Lung microvascular endothelial cell (primary cell): ENCODE measurements at regions not wholly inside any gene's neighbourhood (a gene's known extent, or its start where the extent isn't known, plus 50 kb on each side); places are given as distances from the start of the nearest gene placed in this dataset.
"Not testable (repeated sequence)": the region's sequence is repeated elsewhere in the genome, so short reads cannot be mapped to it uniquely, and the experiment has no call there.

Experiments used
- DNase-seq, 2 donors: peaks; one replicate each; pipeline versions ENCODE4 v3.0.0 to v3.0.0-alpha.2; 2010; ENCODE audit warnings: low read depth in 2 of 2

DNA sequence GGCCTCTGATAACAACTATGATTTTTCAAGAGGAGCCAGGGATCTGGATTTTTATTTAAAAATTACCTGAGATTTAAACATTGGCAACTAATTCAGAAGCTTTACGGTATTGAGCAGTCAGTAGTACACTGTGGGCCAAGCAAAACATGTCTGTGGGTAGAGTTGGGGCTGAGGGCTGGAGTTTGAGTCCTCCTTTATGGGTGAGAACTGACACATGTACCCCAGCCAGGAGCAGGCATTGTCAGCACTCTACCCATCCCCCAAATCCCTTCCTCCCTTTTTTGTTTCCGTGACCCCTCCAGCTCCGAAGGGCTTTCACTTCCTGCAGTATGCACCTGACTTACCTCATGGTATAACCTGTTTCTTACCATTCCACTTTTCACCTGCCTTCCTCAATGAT is 131.4 kb downstream of the SNX5 start:
- DNase-seq, result no peak

DNA sequence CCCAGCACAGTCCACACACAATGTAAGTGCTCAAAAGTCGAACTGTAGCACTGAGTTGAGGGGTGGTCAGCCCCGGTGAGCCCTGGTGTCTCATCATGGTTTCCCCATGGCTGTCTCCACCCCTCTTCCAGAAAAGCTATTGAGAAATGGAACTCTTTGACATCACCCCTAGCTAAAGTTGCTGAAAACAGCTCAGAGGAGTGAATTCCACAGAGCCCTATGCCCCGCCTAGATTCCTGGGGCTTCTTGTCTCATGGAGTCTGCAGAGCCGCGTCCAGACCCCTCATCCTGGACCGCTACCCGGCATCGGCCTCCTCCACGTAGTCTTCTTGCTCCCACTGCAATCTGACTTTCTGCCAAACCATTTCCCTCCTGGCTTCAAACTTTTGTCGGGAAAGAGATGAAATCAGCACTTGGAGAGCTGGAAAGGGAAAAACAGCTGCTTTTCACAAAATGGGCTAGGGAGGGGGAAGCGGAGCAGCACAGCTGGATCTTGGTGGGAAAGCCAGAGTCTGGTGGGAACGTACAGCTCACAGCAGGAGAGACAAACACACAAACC is 132.2 kb downstream of the SNX5 start:
- no peak for DNase-seq

DNA sequence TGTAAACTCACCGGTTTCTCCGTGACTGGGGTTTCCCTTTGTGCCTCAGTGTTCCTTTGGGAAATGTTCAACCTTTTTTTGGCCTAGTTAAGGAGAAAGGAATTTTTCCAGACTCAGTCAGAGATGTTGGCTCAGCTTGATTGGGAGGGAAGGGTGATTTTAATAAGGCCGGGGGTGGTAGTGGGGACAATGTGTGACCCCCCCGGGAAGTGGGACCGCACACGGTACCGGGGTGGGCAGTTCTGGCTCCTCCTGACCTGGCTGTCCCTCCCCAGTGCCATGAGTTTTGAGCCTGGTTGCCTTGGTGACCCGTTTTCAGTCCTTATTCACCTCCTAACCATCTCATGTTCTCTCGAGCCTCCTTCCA is 132.7 kb downstream of the SNX5 start:
- no peak for DNase-seq

DNA sequence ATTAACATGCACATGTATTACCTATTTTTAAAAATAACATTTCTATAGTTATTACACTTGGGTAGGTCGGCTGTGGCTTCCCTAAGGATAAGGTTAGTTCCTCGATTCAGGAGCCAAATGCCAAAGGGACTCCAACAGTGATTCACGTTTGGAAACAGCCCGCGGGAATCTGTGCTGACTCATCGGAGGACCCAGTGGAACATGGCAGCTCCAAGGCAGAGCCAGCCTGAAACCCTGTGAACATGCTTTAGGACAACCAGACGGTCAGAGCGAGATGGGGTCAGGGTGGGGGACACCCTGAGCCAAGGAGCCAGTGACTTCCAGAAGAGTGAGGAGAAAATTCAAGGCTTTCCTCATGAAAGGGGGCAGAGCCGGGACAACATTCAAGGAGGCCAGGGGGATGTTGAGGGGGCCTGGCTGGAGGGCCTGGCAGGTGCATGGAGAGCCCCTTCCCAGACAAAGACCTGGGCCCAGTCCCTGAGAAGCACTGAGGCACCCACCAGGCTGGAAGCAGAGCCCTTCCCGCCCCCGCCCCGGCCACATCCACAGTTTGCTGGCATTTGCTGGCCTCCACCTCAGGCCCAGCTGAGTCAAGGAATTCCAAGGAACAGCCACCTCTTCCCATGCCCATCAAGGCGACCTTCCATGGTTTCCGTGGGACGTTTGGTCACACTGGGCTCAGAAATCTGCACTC is 133.2 kb downstream of the SNX5 start:
- peak; percentile 56 to 60 for DNase-seq

DNA sequence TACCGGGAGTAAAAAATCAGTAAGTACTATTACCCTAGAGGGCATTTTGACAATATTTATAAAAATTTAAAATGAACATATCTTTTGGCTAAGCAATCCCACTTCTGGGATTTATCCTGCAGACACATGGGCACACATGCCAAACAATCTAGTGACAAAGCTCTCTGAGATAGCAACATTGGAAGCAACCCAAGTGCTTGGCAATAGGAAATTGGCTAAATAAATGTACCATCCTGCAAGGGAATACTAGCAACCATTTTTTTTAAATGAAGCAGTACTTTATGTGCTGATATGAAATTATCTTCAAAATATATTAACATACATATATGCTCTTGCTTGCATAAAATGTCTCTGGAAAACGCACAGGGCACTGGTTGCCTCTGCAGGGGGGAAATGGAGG is 133.8 kb downstream of the SNX5 start:
- DNase-seq, result no peak

DNA sequence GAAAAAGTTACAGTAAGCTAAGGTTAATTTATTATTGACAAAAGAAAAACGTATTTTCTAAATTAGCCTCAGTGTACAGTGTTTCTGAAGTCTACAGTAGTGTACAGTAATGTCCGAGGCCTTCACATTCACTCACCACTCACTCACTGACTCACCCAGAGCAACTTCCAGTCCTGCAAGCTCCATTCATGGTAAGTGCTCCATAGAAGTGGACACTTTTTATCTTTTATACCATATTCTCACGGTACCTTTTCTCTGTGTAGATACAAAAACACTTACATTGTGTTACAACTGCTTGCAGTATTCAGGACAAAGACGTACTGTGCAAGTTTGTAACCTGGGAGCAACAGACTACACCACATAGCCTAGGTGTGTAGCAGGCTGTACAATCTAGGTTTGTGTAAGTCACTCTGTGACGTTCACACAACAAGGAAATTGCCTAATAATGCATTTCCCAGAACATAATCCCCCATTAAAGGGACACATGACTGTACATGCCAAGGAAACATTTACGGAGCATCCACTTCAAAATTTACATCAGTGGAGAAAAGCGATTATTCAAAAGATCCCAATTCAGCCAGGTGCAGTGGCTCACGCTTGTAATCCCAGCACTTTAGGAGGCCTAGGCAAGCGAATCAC is 133.4 kb downstream of the BANF2 start:
- DNase-seq, result no peak

DNA sequence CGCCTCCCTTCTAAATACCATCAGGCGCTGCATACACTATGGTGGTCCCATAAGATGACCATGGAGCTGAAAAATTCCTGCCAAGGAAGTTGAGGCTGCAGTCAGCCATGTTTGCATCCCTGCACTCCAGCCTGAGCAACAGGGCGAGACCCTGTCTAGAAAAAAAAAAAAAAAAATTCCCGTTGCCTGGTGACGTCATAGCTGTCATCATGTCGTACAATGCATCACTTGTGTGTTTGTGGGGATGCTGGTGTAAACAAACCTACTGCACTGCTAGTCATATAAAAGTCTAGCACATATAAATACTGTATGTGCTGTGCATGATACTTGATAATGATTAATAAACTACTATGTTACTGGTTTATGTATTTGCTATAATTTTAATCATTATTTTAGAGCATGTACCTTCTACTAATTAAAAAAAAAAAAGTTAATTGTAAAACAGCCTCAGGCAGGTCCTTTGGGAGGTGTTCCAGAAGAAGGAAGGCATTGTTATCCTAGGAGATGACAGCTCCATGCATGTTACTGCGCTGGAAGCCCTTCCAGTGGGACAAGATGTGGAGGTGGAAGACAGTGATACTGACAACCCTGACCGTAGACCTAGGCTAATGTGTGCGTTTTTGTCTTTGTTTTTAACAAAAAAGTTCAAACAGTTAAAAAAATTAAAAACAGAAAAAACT is 132.6 kb downstream of the BANF2 start:
- DNase-seq, result no peak

DNA sequence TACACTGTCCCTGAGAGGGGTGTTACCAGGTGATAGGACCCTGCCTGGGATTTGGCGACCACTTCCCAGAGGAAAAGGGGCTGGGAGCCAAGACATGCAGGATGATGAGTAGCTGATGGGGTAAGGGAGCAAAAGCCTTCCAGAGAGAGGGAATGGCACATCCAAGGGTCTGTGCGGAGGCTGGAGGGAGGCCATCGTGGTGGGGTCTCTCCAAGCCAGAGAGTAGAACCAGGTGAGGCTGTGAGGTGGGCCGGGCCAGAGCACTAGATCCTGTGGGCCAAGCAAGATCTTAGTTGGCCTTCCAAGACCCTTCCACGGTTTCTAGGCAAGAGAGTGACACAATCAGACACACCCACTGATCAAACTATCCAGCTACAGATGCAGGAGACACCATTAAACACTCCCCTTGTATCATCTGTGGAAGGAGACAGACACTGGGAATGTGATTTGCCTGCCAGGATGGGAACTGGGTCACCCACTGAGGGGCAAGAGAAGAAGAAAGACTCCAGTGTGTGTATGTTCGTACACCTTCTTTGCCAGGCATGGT is 128.9 kb downstream of the BANF2 start:
- DNase-seq, result no peak

DNA sequence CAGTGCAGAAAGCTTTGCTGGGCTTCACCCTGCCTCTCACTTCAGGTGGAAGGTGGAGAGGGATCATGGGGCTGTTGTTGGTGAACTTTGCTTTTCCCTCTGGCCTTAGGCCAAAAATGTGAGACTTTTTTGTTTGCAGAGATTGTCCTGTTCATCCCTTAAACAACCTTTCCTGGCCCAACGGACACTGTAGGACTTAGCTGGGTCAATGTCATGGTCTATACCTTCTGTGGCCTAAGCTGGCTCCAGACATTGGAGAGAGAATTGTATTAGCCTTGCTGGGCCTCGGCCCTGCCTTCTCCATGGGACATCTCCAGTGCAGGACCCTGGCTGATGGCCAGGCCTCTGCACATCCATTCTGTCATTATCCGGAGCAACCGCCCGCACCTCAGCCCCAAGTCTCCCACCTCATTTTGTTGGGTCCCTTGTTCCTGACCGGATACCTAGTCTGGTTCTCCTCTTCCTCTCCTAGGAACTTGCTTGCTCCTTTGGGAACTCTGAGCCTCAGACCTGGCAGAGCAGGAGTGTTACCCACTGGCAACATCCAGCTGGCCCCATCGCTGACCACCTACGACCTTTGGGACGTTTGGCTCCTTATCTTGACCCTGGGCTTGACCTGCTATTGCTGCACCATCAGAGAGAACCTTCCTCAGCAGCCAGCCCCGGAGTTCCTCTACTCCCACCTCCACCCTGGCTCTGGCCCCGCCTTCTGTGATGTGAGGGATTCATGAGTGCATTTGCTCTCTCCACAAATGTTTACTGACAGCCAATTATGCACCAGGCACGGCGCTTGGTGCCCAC is 128.2 kb downstream of the BANF2 start:
- DNase-seq, result no peak

DNA sequence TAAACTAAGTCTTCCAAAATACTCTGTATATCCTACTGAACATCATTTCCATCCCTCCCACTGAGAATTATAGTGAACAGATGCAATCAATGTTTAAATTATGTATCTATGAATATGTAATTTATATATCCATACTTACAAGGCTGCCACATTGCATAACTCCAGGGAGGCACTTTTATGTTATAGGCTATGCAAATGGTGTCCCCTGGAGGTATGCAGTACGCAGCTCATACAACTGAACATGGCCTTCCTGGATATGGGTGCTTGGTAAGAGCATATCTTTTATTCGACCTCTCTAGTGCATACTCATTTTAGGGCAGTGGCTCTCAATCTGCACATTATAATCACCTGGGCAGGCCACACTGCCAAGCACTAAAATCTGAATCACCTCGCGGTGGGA is 127.3 kb downstream of the BANF2 start:
- DNase-seq, result no peak

DNA sequence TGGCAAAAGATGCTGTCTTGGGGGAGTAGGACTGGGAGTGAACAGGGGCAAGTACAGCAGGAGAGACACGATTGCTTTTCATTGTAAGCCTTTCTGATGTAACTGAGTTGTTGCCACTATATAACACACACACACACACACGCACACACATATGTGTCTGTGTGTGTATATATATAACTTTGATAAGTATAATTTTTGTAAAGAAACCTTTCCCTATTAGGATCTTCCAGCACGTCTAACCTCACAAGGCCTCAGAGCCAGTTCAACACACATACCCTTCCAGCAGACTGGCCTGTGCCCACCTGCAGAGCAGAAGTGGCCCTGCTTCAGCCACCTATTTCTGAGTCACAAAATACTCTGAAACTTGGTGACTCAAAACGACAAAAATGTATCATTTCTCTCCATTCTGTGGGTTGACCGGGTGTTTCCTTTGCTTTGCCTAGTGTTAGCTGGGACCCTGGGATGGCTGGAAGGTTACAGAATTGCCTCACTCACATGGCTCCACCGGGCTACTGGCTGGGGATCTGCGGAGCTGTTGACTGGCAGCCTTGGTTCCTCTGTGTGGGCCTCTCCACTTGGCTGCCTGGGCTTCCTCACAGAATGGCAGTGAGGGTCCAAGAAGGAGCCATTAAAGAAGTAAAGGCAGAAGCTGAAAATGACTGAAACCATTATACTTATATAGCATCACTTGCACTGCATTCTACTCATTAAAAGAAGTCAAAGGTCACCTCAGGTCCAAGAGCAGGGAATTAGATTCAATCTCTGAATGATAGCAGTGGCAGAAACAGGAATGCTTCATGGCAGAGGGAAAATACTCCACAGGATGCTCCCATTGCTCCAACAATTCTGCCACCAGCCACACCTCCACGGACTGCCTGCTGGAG is 126.4 kb downstream of the BANF2 start:
- peak in 1 of 2 donors; percentile 17 for DNase-seq

DNA sequence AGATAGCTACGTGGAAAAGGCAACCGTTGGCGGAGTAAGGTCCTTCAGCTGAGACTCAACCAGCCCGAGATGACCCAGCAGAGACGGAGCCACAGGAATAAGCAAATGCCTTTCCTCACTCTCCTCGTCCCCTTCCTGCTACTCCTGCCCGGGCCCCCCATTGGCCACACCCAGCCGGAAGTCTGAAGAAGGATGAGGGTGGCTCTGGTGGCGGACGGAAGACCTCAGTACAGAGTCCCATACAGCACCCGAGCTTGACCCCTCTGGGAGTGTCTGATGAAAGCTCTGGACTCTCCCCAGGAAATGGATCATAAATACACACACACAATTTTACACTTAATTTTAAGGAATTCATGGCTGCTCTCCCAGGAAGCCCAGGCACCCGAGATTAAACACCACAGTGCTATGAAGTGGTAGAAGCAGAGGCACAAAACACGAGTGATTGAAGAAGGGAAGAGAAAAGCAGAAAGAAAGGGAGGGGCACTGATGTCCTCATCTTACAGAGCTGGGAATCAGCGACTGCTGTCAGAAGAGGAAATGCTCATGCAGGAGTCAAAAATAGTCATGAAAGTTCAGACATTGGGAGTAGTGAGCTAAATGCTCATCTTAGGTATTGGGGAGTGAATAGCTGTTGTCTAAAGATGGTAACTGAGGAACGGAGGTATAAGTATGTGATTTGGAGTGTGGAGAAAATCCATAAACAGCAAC is 125.6 kb downstream of the BANF2 start:
- DNase-seq, result peak in 1 of 2 donors; percentile 29

DNA sequence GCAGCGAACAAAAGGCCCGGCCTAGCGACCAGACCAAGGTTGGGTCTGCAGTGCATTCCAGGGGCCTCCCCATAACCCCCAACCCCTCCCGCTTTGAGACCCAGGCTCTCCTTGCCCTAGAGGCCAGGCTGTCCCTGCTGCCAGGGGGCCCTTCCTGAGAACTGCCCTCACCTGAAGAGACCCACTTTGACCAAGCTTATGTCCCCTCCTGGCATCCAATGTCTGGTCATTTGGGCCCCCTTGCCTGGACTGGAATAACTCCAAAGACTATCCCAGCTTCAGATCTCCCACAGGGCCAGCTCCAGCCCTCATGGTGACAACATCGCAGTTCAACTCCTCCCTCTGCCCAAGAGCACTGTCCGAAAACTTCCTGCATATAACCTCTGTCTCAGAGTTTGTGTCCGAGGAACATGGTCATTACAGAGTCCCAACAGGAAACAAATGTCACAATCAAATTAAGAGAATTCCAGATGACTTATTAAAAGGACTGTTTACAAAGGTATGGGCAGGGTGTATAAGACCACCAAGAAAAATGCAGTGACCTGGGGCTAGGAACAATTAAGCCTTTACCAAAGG is 125.0 kb downstream of the BANF2 start:
- DNase-seq, result peak in 1 of 2 donors; percentile 10

DNA sequence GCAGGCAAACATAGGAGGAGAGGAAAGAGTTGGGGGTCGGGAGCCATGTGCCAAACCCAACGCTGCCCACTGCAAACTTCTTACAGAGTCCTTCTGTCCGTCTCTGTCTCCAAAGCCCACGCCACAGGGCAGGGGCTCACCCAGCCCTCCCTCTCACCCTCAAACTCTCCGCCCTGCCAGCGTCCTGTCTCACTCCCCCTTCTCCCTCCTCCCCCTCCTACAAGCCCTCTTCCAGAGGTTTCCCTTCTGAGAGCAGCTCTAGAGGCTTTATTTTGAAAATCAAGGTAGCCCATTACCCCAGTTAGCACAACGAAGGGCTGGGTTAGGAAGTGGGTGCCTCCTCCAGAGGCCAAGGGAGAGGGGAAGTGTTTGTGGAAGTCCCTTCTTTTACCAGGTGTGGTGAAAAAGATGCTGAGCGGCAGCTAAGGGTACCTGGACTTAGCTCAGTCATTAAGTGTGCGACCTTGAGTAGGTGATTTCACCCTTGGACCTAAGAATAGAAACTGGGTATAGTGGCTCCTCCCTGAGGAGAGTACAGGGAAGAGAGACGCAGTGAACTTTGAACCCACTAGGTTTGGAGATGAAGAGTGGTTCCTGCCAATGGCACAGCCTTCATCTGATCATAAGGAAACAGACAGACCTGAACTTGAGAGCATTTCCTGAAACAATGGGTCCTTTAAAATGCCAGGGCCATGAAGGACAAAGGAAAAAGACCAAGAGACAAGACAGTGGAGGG is 123.8 kb downstream of the BANF2 start:
- DNase-seq, result no peak

DNA sequence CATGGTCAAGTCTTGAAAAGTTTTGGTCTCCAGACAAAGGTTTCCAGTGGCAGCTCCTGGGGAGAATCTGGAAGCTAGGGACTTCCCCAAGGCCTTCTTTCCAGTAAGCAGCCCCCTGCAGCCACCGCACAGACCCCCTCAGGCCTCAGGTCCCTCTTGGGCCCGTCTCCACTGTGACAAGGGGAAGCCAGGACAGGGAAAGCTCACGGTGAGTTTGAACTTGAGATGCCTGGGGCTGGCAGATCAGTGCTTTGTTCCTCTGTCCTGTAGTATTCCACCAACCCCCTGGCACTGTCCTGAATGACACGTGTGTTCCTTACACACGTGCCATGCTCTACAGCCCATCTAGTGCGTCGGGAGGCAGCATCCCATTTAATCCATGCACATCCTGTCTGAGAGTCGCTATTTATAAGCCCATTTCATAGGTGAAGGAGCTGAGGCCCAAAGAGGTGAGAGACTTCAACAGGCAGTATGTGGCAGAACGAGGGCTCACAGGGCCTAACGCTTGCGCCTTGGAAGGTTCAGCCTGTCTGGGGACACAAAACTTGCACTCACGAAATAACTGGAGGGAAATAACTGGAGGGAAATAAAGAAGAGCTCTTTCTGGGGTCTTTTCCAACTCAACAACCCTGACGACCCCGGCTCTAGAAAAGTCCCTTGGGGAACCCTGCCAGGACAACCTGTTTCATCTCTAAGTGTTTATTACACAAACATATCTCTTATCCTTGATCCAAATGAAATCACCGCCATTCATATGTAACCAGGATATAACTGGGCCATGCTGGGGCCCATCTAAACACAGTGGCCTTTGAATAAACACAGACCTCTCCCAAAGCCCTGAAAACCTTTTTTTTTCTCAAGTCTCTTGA is 123.0 kb downstream of the BANF2 start:
- no peak for DNase-seq

DNA sequence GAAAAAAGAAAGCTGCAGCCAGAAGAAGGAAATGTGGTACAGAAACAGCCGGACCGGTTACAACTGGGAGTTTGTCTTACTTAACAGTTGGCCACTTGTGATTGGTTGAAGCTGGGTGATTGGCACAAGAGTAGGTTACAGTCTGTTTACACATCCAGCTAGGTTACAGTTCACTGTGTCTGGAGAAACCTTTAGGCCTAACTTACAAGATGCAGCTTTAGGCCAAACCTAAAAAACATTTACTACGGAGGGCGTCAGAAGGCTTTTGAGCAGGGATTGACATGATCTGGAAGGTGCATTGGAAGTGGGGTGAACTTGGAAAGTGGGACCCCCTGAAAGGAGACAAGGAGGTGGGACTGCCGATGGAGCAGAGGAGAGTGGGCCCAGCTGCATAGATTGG is 122.3 kb downstream of the BANF2 start:
- peak; percentile 32 to 42 for DNase-seq

DNA sequence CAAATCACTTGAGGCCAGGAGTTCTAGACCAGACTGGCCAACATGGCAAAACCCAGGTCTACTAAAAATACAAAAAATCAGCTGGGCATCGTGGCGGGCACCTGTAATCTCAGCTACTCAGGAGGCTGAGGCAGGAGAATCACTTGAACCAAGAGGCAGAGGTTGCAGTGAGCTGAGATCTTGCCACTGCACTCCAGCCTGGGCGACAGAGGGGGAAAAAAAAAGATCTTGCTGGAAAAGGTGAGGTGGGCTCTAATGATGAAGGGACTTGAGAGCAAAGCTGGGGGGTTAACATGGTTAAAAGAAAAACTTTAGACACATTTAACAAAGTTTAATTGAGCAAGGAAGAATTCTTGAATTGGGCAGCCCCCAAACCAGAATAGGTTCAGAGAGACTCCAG is 121.8 kb downstream of the BANF2 start:
- DNase-seq, result not testable (repeated sequence)
